GM06990 (cell line): ENCODE measurements at regions not wholly inside any gene's neighbourhood (a gene's known extent, or its start where the extent isn't known, plus 50 kb on each side); places are given as distances from the start of the nearest gene placed in this dataset.

Experiments used
- DNase-seq: peaks from one replicate; pipeline ENCODE4 v3.0.0-alpha.2; 2011; ENCODE audit not compliant: insufficient read length; ENCODE audit errors: extremely low read depth
- H3K27me3 ChIP-seq: replicated peaks from 2 replicates; pipeline ENCODE4 v1.6.0; 2011; ENCODE audit warnings: low read length; ENCODE audit not compliant: control insufficient read depth, insufficient read depth
- H3K36me3 ChIP-seq: 2 replicates; pipeline ENCODE4 v1.5.1; 2011; ENCODE audit warnings: low read length; ENCODE audit not compliant: control insufficient read depth, insufficient read depth
- H3K4me3 ChIP-seq: replicated peaks from 2 replicates; pipeline ENCODE4 v1.5.1; 2011; ENCODE audit warnings: low read depth, mild to moderate bottlenecking, control low read depth, low read length
- TF ChIP-seq, protein P1 (sequence below): IDR thresholded peaks from 2 replicates; pipeline ENCODE4 v1.5.1; 2011; ENCODE audit warnings: low read length, control low read depth, mild to moderate bottlenecking, inconsistent platforms; ENCODE audit not compliant: insufficient read depth, poor library complexity, severe bottlenecking

DNA sequence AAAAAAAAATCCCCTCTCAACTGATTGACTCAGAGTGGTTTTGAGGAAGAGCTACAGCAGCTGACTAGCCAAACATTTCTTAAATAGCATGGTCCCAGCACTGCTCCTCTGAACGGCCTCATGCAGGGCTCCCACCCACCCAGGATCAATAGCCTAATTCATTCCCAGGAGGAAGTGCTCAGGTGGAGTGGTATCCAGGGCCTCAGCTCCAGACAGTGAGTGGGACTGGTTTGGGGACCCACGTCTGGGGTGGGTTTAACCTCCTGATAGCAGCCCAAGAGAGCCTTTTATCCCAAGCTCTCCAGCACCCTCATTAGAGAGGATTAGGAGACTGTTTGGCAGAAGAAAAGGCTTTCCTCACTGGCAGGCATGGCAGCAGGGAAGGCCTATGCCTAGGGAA lies 68.5 kb upstream of the CDH5 start:
- H3K36me3 ChIP-seq = no peaks in the 10 kb centered on the region
- H3K4me3 ChIP-seq = no peak overlapping the region
- no peak for DNase-seq
- no peaks in the 10 kb centered on the region; the same call in 1 of the 2 replicates for H3K27me3 ChIP-seq
- TF ChIP-seq, protein P1, sequence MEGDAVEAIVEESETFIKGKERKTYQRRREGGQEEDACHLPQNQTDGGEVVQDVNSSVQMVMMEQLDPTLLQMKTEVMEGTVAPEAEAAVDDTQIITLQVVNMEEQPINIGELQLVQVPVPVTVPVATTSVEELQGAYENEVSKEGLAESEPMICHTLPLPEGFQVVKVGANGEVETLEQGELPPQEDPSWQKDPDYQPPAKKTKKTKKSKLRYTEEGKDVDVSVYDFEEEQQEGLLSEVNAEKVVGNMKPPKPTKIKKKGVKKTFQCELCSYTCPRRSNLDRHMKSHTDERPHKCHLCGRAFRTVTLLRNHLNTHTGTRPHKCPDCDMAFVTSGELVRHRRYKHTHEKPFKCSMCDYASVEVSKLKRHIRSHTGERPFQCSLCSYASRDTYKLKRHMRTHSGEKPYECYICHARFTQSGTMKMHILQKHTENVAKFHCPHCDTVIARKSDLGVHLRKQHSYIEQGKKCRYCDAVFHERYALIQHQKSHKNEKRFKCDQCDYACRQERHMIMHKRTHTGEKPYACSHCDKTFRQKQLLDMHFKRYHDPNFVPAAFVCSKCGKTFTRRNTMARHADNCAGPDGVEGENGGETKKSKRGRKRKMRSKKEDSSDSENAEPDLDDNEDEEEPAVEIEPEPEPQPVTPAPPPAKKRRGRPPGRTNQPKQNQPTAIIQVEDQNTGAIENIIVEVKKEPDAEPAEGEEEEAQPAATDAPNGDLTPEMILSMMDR = no peak

DNA sequence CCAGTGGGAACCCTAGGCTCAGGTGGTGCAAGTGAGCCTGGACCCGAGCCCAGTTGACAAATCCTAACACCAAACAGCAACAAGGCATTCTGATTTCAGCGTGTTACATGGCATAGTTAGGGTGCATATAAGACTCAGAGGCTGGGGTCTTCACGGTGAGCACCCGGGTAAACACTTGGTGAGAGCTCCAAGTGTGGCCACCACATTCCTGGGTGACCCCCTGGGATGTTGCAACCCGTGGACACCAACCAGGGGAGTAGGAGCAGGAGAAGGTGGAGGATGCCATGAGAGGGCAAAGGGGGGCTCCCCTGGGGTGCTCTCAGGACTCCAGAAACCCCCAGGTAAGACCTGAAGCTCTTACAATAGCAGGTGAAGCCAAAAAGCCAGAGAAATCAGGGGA lies 69.9 kb upstream of the CDH5 start:
- Histone ChIP-seq H3K27me3 (no peaks in the 10 kb centered on the region; the same call in 1 of the 2 replicates), H3K36me3 (no peaks in the 10 kb centered on the region), H3K4me3 (no peak overlapping the region)
- no peak for DNase-seq
- TF ChIP-seq, protein P1 = no peak

GRCh38 chr16:66295761-66296546 lies 70.5 kb upstream of the CDH5 start:
- Histone ChIP-seq H3K36me3 (no peaks in the 10 kb centered on the region), H3K27me3 (no peaks in the 10 kb centered on the region; the same call in 1 of the 2 replicates), H3K4me3 (no peak overlapping the region)
- TF ChIP-seq, protein P1 = no peak
- no peak for DNase-seq

DNA sequence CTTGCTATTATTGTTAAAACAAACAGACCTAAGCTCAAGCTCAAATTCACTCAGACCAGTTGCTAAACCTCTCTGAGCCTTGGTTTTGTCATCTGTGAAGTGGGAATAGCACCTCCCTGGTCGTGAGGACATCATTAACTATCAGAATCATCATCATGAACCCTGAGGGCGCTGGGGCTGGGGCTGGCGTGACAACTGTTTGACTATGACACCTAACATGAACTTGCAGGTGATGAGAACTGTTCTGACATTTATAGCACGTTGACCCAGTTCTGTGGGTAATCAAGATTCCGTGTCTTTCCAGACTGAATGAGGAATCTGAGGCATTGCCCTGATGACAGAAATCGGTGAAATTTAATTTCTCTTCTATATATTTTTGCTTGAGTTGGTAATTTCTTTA lies 71.3 kb upstream of the CDH5 start:
- Histone ChIP-seq H3K4me3 (no peak overlapping the region), H3K36me3 (no peaks in the 10 kb centered on the region), H3K27me3 (no peaks in the 10 kb centered on the region; the same call in 1 of the 2 replicates)
- DNase-seq = no peak
- TF ChIP-seq, protein P1 = no peak

- DNase-seq = no peak
- TF ChIP-seq, protein P1 = no peak
- no peaks in the 10 kb centered on the region; the same call in 1 of the 2 replicates for H3K27me3 ChIP-seq
Measured at GRCh38 chr16:66294507-66294906, 72.0 kb upstream of the CDH5 start.

More at GRCh38 chr16:66294507-66294906, 72.0 kb upstream of the CDH5 start:
- H3K4me3 ChIP-seq = no peak overlapping the region
- no peaks in the 10 kb centered on the region for H3K36me3 ChIP-seq
